Fibroblast of skin of abdomen (primary cell): ENCODE measurements at regions not wholly inside any gene's neighbourhood (a gene's known extent, or its start where the extent isn't known, plus 50 kb on each side); places are given as distances from the start of the nearest gene placed in this dataset.

Experiments used
- DNase-seq: peaks from one replicate; pipeline ENCODE4 v3.0.0-alpha.2; 2013

GRCh38 chr7:132666774-132667172 is 90.5 kb upstream of the PLXNA4 start:
- DNase-seq: no peak

GRCh38 chr7:132666071-132666773 is 90.0 kb upstream of the PLXNA4 start:
- no peak for DNase-seq

GRCh38 chr7:132656846-132657776 is 80.8 kb upstream of the PLXNA4 start:
- DNase-seq: peak; percentile 9

GRCh38 chr7:132656341-132656740 is 80.1 kb upstream of the PLXNA4 start:
- DNase-seq: no peak

GRCh38 chr7:132655131-132655727 is 79.0 kb upstream of the PLXNA4 start:
- peak; percentile 77 for DNase-seq

GRCh38 chr7:132654150-132654549 is 77.9 kb upstream of the PLXNA4 start:
- no peak for DNase-seq

GRCh38 chr7:132653366-132653930 is 77.2 kb upstream of the PLXNA4 start:
- DNase-seq: no peak

- no peak for DNase-seq
Measured at GRCh38 chr7:132652507-132652906, 76.2 kb upstream of the PLXNA4 start.

- DNase-seq: peak; percentile 90
Measured at GRCh38 chr7:132650498-132650897, 74.2 kb upstream of the PLXNA4 start.

- no peak for DNase-seq
Measured at GRCh38 chr7:132647311-132647710, 71.0 kb upstream of the PLXNA4 start.

- DNase-seq: peak; percentile 9
Measured at GRCh38 chr7:132646052-132646451, 69.8 kb upstream of the PLXNA4 start.

- DNase-seq: no peak
Measured at GRCh38 chr7:132643302-132643701, 67.0 kb upstream of the PLXNA4 start.

- DNase-seq: no peak
Measured at GRCh38 chr7:132641238-132641637, 65.0 kb upstream of the PLXNA4 start.

GRCh38 chr7:132639983-132640382 is 63.7 kb upstream of the PLXNA4 start:
- DNase-seq: no peak

GRCh38 chr7:132638000-132638399 is 61.7 kb upstream of the PLXNA4 start:
- no peak for DNase-seq

- no peak for DNase-seq
Measured at GRCh38 chr7:132636581-132636980, 60.3 kb upstream of the PLXNA4 start.

- DNase-seq: no peak
Measured at GRCh38 chr7:132635127-132635526, 58.9 kb upstream of the PLXNA4 start.

- DNase-seq: no peak
Measured at GRCh38 chr7:132630834-132631233, 54.6 kb upstream of the PLXNA4 start.
